HG02678 (cell line): ENCODE measurements at regions not wholly inside any gene's neighbourhood (a gene's known extent, or its start where the extent isn't known, plus 50 kb on each side); places are given as distances from the start of the nearest gene placed in this dataset.

Source experiments
- ATAC-seq: cut with Tn5 transposase; IDR thresholded peaks from one replicate; pipeline ENCODE4 v1.9.1; 2021; ENCODE audit warnings: mild to moderate bottlenecking, moderate library complexity; ENCODE audit not compliant: unreplicated experiment

DNA sequence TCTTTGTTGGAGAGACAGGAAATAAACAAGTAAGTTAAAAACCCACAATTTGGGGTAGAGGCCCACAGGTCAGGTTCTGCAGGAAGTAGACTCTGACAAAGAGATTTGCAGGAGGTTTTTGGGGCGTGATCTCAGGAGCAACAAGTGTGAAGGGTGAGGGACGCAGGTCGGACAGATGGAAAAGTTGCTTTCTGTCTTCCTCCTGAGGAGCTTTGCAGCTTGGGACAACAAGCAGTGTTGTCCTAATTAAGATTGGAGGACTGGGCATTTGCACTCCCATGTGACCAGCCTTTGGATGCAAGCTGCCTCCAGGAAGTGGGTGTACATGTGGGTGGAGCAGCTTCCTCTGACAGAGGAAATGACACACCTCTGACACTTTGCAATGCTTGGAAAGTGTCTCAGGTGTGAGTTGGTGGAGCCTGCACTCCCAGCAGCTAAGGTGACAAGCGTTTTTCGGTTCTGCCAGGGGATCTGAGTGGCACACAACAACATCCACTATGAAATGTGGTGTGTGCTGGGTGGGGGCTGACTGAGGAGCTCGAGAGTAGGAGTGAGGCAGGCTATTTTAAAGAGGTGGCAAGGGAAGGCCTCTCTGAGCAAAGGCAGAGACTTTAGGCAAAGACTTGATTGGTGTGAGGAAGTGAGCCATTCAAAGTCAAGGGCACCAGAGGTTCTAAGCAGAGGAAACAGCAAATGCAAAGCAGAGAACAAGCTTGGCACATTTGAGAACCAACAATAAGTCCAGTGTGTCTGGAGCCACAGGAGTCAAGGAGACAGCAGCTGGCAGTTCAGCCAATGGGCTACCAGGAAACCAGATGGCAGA, 339.8 kb upstream of the GATB start:
- peak; percentile 46 for ATAC-seq

GRCh38 chr4:152099981-152100378, 339.2 kb upstream of the GATB start:
- no peak for ATAC-seq

DNA sequence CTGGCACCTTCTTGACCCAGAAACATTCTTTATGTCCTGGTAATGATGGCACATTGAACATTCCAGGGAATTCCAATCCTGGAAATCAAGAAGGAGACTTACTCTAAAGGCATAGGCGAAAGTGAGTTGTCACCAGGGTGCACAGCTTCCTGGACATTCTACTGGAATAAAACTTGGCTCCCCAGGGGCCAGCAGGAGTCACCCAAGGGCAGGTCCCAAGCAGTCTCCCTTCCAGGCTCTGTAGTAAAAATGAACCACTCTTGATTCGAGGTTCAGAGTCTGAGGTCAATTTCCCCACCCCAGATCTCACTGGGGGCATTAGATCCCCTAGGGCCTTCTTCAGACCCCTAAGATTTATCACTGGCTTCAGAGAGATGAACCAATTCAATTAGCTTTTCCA, 338.7 kb upstream of the GATB start:
- no peak for ATAC-seq

- ATAC-seq = peak; percentile 39
Observed at GRCh38 chr4:152099061-152099425, 338.2 kb upstream of the GATB start.

DNA sequence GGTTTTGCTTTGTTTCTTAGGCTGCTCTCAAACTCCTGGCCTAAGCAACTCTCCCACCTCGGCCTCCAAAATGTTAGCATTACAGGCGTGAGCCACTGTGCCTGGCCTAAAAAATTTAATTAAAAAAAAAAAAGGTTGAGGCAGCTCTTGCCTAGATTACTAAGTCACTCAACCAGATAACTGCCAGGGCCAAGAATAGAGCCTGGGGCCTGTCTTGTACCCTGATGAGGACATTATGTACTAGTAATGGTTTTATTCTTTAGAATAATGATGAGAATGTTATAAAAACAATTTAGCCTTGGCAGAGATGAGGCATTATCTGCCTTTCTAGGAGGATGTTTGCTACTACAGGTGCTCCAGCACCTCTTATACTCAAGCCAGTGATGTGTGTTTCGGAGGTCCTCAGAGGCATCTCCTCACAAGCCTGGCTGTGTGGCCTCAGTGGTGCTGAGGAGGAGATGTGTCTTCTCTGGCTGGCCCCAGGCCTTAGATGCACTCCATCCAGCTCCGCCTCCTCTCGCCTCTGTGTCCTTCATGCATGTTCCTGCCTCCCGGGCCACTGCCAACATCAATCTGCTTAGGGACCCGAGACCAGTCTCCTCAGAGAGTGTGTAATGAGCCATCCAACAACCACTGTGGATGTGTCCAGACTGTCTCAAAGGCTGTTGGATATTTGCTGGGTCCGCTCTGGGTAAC, 337.7 kb upstream of the GATB start:
- ATAC-seq = peak; percentile 12

GRCh38 chr4:152097371-152097770, 336.6 kb upstream of the GATB start:
- no peak for ATAC-seq

GRCh38 chr4:152095701-152096070, 334.9 kb upstream of the GATB start:
- ATAC-seq = no peak

DNA sequence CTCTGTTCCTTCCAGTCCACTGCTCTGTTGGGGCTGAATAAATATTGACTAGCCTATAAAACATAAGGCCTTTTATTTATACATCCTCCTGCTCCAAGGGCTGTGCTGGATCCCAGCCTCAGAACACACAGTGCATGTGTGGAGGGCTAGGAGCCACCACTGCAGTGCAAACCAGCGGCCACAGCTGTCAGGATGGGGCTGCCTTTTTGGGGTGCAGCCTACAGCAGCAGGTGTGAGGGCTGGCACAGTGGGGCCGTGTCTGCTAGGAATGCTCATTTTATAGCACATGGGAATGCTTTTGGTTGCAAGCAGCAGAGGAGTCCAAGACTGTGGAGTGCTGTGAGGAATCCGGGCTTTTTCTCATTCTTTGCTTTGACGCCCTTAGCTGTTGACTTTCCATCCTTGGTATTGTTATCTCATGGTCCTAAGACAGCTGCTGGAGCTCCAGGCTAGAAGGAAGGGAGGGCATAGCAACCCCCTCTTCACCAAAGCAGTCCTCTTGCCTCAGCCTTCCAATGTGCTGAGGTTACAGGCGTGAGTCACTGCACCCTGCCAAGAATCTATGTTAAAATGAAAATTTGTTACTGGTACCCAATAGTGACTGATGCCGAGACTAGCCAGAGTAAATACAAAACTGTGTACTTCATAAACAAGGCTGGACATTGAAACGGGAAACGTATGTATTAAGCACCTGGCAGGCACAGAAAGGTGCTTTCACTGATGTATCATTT, 334.3 kb upstream of the GATB start:
- no peak for ATAC-seq

GRCh38 chr4:152091405-152091804, 330.6 kb upstream of the GATB start:
- no peak for ATAC-seq

- peak; percentile 65 for ATAC-seq
Observed at GRCh38 chr4:152090543-152090942, 329.7 kb upstream of the GATB start.

GRCh38 chr4:152089584-152089983, 328.8 kb upstream of the GATB start:
- ATAC-seq = no peak

GRCh38 chr4:152087335-152087734, 326.5 kb upstream of the GATB start:
- no peak for ATAC-seq

- no peak for ATAC-seq
Observed at GRCh38 chr4:152085657-152086056, 324.9 kb upstream of the GATB start.

- ATAC-seq = no peak
Observed at GRCh38 chr4:152083338-152083737, 322.5 kb upstream of the GATB start.

- no peak for ATAC-seq
Observed at GRCh38 chr4:152081024-152081423, 320.2 kb upstream of the GATB start.

DNA sequence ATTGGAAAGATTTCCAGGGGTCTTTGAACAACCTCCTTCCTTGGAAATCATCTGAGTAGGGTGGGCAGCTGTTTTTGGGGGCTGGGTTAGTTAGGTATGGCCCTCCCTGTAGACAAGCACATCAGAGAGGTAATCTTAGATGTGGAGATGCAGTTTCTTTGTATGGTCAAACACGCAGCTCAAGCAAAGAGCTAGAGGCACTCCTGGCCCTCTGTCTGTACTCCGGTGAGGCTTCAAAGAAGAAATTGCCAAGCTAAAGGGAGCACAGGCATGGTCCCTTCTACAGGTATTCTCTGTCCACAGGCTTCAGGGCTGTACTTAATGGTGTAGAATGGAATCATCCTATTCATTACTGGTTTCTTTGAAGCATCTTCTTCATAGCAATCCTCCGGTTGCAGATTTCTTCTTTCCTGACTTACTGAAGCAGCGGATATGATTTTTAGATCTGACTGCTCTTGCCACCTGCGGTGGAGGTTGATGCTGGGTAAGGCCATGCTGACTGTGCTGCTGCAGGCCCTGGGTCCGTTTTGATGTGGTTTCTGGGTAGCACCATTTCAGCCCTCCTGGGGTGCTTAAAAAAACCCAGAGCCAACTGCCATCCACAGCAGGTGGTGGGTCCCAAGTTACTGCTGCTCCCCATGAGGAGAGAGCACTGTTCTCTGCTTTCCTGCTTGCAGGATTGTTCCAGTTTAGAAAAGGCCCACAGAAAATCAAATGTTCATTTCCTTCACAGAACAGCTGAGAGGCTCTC, 318.9 kb upstream of the GATB start:
- peak; percentile 68 for ATAC-seq

- ATAC-seq = no peak
Observed at GRCh38 chr4:152079079-152079478, 318.3 kb upstream of the GATB start.

- no peak for ATAC-seq
Observed at GRCh38 chr4:152077582-152077981, 316.8 kb upstream of the GATB start.

- ATAC-seq = no peak
Observed at GRCh38 chr4:152075253-152075928, 314.6 kb upstream of the GATB start.

DNA sequence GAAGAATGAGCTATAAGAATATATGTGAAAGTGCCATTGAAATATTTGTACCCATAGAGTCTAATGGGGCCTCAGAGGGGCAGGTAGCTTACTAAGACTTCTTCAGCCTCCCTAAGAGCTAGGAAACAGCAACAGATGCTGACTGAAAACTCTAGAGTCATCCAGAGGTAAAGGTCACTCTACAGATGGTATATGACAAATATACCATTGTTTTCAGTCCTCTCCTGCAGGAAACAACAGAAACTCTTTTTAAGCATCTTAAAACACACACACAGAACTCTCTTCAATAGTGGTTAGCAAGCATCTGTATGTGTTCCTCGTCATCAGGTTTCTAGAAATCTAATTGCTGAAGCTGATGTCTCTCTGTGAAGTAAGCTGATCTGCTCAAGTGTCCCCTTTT, 313.8 kb upstream of the GATB start:
- ATAC-seq = no peak

- no peak for ATAC-seq
Observed at GRCh38 chr4:152074088-152074437, 313.3 kb upstream of the GATB start.
